Renal cortical epithelial cell (primary cell): ENCODE measurements at regions not wholly inside any gene's neighbourhood (a gene's known extent, or its start where the extent isn't known, plus 50 kb on each side); places are given as distances from the start of the nearest gene placed in this dataset.
"Not testable (repeated sequence)": the region's sequence is repeated elsewhere in the genome, so short reads cannot be mapped to it uniquely, and the experiment has no call there.

Experiments
- DNase-seq: peaks from one replicate; pipeline ENCODE4 v3.0.0-alpha.2; 2011; ENCODE audit warnings: low read depth

- no peak for DNase-seq
These were observed 334.4 kb downstream of the ADGRD1 start for GRCh38 chr12:131287938-131288764.

DNA sequence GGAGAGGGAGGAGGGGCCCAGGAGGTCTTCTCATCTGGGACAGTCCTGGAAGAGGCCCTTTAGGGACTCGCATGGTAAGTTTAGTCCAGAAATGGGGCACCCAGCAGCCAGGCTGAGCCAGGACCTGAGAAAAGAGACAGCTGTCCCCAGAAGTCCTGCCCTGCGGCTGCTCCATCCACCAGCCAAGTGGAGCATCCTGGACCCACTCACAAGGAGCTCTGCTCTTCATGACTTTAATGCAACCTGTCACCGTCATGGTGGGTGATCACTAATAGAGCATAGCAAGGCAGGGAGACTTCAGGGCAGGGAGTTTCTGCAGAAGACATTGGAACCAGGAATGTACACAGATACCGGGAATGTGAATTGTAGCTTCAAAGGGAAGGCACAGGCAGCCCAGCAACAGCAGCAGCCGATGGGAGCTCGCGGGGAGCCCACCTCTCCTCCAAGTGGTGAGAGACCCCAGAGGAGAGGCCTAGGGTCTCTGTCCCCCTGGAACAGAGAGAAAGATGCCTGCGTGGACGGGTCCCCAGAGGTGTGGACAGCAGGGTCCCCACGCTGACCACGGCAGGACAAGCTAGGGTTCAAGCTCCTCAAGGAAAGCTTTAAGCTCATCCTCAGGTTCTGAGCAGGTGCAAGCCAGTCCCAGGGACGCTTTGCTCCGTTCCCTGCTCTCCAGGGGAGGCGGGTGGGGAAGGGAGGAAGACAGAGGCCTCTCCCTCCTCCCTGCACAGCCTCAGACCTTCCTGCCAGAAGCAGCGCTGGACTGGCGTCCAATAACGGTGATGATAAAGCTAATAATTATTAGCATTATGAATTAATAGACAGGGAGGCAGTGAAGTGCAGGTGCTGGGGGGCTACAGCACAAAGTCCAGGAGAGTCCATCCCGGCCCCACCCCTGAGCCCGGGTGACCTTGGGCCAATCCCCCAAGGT is 335.3 kb downstream of the ADGRD1 start:
- DNase-seq: not testable (repeated sequence)

GRCh38 chr12:131289807-131290206 is 336.1 kb downstream of the ADGRD1 start:
- not testable (repeated sequence) for DNase-seq

DNA sequence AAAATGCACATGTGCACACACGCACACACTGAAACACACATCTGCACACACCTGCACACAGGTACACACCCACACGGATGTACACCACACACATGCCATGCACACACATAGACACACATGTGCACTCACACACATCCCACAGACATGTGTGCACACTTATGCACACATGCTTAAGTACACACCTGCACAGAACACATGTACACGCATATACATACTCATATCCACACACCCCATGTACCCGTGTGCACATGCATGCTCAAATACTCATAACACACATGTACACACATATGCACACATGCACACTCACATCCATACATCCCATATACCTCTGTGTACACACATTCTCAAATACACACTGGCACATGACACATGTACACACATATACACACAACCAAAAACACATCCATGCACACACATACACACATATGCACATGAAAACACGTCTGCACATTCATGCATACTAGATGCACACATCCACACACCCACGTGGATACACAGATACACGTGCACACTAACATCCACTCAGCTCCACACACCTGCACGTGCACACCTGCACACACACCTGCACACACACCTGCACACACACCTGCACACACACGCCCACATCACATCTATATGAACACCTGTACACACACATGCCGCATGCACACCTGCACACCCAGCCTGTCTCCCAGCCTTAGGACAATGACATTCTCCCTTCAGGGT is 336.7 kb downstream of the ADGRD1 start:
- no peak for DNase-seq

DNA sequence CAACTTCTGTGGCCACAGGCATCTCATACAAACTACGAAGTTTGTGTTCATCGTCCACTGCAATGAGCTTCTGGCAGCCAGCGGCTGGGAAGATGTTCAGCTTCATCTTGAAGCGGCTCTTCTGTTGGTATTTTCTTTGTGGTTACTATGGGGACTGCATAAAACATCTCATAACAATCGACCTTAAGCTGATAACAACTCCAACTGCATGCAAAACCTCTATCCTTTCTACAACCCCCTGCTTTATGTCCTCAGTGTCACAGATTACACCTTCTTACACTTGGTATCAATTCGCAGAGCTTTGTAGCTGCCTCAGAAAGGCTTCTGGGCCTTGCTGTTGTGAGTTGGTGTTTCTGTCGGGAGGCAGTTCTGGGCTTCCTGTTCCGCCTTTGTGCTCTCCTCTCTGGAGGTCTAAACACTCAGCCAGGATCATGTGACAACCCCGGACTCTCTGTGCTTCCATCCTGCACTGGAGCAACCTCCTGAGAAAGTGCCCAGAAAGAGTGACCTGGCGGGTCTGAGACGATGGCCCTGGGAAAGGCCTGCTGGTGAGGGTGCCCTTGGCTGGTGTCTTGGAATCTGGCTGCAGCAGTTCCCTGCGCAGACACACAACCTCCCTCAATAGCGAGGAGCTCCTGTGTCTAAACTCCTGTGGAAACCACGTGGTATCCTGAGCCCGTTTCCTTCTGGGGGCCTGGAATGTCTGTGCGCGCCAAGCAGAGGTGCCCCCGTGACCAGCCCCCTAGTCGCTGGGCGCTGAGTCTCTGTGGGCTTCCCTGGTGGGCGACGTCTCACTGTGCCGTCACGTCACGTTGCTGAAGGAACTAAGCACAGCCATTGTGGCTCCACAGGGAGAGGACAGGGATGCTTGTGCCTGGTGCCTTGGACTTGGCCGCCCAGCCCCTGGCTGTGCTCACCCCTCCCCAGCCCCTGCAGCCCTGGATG is 339.6 kb downstream of the ADGRD1 start:
- DNase-seq: not testable (repeated sequence)

- not testable (repeated sequence) for DNase-seq
These were observed 341.0 kb downstream of the ADGRD1 start for GRCh38 chr12:131294716-131295115.

DNA sequence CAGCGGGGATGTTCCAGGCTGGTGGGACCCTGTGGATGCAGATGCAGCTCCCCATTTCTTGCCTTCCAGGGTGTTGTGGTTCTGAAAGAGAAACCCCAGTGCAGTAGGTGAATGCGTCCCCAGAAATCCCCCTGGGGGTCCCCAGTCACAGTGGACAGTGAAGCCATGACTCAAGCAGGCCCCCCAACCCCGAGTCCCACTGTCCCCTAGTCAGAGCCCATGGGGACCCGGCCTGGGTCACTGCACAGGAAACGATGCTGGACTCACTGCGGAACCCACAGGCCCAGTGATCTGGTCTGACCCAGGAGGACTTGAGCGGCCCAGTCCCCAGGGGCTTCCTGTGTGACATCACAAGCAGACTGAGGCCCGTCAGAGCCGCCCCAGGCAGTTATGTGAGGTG is 341.4 kb downstream of the ADGRD1 start:
- DNase-seq: not testable (repeated sequence)

GRCh38 chr12:131295559-131295958 is 341.9 kb downstream of the ADGRD1 start:
- not testable (repeated sequence) for DNase-seq

DNA sequence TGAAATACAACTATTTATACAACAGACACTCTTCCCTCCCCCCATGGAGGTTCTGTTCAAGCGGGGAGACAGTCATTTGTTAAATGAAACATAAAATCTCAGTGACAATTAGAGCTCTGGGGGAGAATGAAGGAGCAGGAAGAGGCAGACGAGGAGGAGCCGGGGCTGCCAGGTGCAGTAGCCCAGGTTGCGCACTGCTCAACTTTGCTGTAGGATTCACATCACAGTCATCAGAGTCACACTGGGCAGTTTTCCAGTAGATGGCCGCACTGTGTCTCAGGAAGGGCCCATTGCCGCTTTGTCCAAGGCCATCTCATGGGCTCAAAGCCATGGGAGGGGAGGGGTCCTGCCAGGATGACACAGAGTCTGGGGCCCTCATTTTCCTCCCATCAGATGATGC is 342.4 kb downstream of the ADGRD1 start:
- not testable (repeated sequence) for DNase-seq

DNA sequence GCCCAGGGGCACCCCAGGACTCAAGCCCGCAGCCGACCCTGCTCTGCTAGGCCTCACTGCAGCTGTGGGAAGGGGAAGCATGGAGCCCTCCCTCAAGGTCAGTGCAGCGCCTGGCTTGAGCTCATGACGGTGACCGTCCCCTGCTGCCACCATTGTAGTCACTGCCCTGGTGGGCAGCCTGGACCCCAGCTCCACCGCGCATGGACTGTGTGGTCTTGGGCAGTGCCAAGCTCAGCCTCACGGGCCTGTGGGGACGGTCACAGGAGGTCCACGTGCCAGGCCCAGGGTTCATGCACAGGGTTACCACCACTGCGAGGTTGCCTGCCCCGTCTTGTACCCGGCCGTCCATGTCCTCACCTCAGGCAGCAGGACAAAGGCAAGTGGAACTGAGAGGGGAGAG is 342.9 kb downstream of the ADGRD1 start:
- not testable (repeated sequence) for DNase-seq

DNA sequence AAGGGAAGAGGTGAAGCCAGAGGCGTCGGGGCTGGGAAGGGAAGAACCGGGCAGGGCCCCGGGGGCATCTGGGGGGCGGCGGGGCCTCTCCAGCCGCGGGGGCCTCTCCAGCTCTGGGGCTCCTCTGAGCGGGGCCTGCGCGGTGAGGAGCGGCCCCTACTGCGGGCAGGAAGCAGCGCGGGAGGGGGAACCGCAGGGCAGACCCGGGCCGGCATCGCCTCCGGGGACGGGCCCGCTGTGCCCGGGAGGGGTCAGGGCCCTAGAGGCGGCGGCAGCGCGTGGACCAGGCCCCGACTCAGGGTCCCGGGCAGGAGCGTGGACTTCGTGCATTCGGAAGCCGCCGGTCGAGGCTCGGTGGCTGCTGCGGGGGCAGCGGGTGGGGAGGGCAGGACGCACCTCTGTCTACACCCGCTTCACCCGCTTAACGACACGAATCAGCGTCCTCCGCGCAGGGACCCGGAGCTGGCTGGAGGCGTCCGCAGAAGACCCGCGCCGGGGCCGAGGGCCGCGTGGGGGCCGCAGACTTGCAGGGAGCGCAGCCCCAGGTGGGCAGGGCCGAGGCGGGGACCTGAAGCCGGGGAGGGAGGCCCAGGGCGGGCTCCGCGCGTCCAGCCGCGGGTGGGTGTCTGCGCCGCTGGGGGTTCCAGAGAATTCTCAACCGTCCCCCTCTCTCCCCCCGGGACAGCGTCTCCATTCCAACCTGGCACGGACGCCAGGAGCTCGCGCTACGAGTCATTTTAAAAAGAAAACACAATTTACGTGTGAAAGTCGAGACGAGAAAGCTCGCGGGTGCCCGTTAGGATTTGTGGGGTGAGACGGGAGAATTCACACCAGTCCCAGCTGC is 345.0 kb downstream of the ADGRD1 start:
- DNase-seq: not testable (repeated sequence)

DNA sequence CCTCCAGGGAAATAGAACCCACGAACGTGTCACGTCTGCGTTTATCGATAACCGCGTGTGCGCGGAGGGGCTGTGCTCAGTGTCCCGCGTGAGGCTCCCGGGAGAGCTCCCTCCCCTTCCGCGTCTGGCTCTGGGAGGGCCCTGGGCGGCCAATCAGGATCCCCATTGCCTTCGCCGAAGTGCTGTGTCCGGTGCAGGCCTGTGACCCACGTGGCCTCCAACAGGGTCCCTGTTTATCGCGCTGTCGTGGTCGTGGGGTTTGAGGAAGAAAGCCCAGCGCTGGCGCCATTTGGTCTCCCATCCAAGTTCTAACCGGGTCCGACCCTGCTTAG is 345.6 kb downstream of the ADGRD1 start:
- not testable (repeated sequence) for DNase-seq

- DNase-seq: not testable (repeated sequence)
These were observed 349.9 kb downstream of the ADGRD1 start for GRCh38 chr12:131303576-131303975.

DNA sequence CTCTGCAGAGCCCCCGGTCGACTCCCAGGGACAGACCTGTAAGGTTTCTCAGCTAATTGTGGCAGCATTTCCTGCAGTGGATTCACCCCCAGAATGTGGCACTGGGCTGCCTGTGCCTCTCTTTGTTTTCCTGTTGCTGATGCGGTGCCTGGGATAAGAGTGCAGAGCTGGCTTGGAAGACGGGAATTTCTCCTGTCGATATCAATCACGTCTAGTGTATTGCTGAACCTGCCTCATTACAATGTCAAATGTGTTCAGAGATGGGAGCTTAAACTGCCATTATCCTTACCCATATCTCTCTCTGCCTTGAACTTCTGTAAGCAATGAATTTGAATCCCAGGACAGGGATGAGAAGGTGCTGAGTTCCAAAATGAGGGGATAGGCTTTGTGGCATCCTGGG is 350.9 kb downstream of the ADGRD1 start:
- not testable (repeated sequence) for DNase-seq

DNA sequence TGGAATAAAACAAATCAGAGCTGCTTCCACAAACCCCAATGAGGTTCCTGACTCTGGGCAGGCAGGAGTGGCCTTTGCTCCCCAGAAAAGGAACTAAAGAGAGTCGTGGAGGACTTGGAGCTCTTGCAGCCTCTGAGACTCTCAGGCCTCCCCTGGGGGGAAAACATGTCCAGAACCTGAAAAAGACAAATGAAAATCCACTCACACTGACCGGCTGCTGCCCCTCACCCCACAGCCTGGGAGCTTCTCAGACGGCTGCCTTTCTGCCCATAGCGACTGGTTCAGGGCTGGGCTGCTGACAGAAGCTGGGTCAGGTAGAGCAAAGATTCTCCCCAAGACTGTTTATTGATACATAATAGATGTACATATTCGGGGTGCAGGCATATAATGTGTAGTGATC is 356.0 kb downstream of the ADGRD1 start:
- DNase-seq: no peak

DNA sequence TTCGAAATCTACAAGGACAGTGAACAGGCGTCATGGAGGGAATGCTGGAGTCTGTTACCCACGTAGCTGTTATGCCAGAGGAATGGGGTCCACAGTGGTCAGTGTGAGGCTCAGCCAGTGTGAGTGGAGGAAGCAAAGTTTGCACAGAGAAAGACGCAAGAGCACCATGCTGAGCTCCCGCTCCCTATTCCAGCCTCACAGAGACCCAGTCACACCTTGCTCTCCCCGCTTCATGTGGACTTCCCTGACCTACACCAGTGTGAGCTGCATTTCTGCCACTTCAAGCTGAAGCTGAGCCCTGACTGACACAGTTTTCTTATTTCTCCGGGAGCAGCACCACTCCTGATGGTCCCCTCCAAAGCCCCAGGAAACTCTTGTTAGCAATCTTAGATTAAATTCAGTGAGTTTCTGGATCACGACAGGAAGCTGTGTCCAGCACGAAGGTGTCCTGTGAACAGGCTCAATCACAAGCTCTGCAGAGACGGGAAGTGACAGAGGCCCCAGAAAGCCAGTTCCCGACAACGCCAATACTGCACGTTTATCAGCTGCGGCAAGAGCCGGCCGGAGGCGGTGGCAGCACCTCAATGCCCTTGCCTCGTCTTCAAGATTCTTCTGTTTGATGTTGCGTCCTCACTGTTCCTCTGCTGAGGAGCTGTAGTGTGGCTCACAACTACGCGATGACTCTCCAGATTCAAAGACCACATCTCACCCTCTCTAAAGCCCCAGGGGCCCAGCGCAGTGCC is 356.7 kb downstream of the ADGRD1 start:
- DNase-seq: not testable (repeated sequence)

GRCh38 chr12:131311279-131311722 is 357.6 kb downstream of the ADGRD1 start:
- DNase-seq: not testable (repeated sequence)

- no peak for DNase-seq
These were observed 358.1 kb downstream of the ADGRD1 start for GRCh38 chr12:131311764-131312163.

- not testable (repeated sequence) for DNase-seq
These were observed 358.7 kb downstream of the ADGRD1 start for GRCh38 chr12:131312382-131312781.
